H9 (cell line): ENCODE measurements at regions not wholly inside any gene's neighbourhood (a gene's known extent, or its start where the extent isn't known, plus 50 kb on each side); places are given as distances from the start of the nearest gene placed in this dataset.

Experiments used
- DNase-seq: peaks from one replicate; pipeline ENCODE4 v3.0.0-alpha.2; 2017
- H2AFZ ChIP-seq: one replicate; pipeline ENCODE4 v1.6.1; 2013; ENCODE audit warnings: mild to moderate bottlenecking, low read length, control low read depth, moderate library complexity
- H2AK5ac ChIP-seq: 2 replicates; pipeline ENCODE4 v1.6.1; 2013; ENCODE audit warnings: low read length, control low read depth, mixed read lengths; ENCODE audit not compliant: insufficient read length
- H2BK120ac ChIP-seq: one replicate; pipeline ENCODE4 v1.6.1; 2013; ENCODE audit warnings: low read depth, mild to moderate bottlenecking, low read length, control low read depth, inconsistent platforms; ENCODE audit not compliant: poor library complexity, severe bottlenecking
- H2BK12ac ChIP-seq: 2 replicates; pipeline ENCODE4 v1.6.1; 2013; ENCODE audit warnings: low read length, control low read depth, mixed read lengths, low read depth; ENCODE audit not compliant: insufficient read length
- H2BK15ac ChIP-seq: 2 replicates; pipeline ENCODE4 v1.6.1; 2013; ENCODE audit warnings: low read depth, low read length, control low read depth
- H2BK20ac ChIP-seq: one replicate; pipeline ENCODE4 v1.6.1; 2013; ENCODE audit warnings: low read depth, mild to moderate bottlenecking, low read length, control low read depth, inconsistent platforms; ENCODE audit not compliant: poor library complexity, severe bottlenecking
- H2BK5ac ChIP-seq: 2 replicates; pipeline ENCODE4 v1.6.1; 2013; ENCODE audit warnings: low read length, control low read depth, mixed read lengths; ENCODE audit not compliant: insufficient read length
- H3K14ac ChIP-seq: 2 replicates; pipeline ENCODE4 v1.6.1; 2013; ENCODE audit warnings: low read length, control low read depth; ENCODE audit not compliant: insufficient read depth
- H3K18ac ChIP-seq: 2 replicates; pipeline ENCODE4 v1.6.1; 2013; ENCODE audit warnings: low read depth, mild to moderate bottlenecking, mixed read lengths, low read length, control low read depth; ENCODE audit not compliant: insufficient read length
- H3K23ac ChIP-seq: 2 replicates; pipeline ENCODE4 v1.6.1; 2013; ENCODE audit warnings: low read length, control low read depth, mixed read lengths, low read depth; ENCODE audit not compliant: insufficient read length
- H3K23me2 ChIP-seq: 2 replicates; pipeline ENCODE4 v1.6.1; 2013; ENCODE audit warnings: low read depth, mild to moderate bottlenecking, mixed read lengths, low read length, control low read depth; ENCODE audit not compliant: insufficient read length, poor library complexity, severe bottlenecking
- H3K27ac ChIP-seq: 2 replicates; pipeline ENCODE4 v1.5.1; 2013; ENCODE audit warnings: low read length, control low read depth, mixed read lengths, low read depth; ENCODE audit not compliant: insufficient read length
- H3K27me3 ChIP-seq: 2 replicates; pipeline ENCODE4 v1.6.1; 2013; ENCODE audit warnings: low read length, control low read depth, inconsistent platforms; ENCODE audit not compliant: insufficient read depth
- H3K4ac ChIP-seq: 2 replicates; pipeline ENCODE4 v1.6.1; 2013; ENCODE audit warnings: low read depth, mild to moderate bottlenecking, control low read depth, inconsistent platforms, low read length, moderate library complexity
- H3K4me1 ChIP-seq: 2 replicates; pipeline ENCODE4 v1.6.1; 2013; ENCODE audit warnings: low read length, control low read depth, inconsistent platforms; ENCODE audit not compliant: insufficient read depth
- H3K4me2 ChIP-seq: 2 replicates; pipeline ENCODE4 v1.6.1; 2013; ENCODE audit warnings: low read length, control low read depth, mixed read lengths; ENCODE audit not compliant: insufficient read length, insufficient read depth
- H3K56ac ChIP-seq: 2 replicates; pipeline ENCODE4 v1.6.1; 2013; ENCODE audit warnings: low read depth, mild to moderate bottlenecking, mixed read lengths, low read length, control low read depth; ENCODE audit not compliant: insufficient read length
- H3K79me1 ChIP-seq: 2 replicates; pipeline ENCODE4 v1.6.1; 2013; ENCODE audit warnings: low read depth, mild to moderate bottlenecking, moderate library complexity, low read length, control low read depth, inconsistent platforms; ENCODE audit not compliant: insufficient read depth, poor library complexity, severe bottlenecking
- H3K79me2 ChIP-seq: 2 replicates; pipeline ENCODE4 v1.6.1; 2013; ENCODE audit warnings: low read length, control low read depth, inconsistent platforms; ENCODE audit not compliant: insufficient read depth
- H3K9ac ChIP-seq: 2 replicates; pipeline ENCODE4 v1.6.1; 2013; ENCODE audit warnings: low read length, control low read depth, mixed read lengths; ENCODE audit not compliant: insufficient read length; ENCODE audit errors: extremely low read depth
- H3K9me3 ChIP-seq: one replicate; pipeline ENCODE4 v1.6.1; 2013; ENCODE audit warnings: low read depth, low read length, inconsistent platforms; ENCODE audit not compliant: control insufficient read depth
- H3T11ph ChIP-seq: one replicate; pipeline ENCODE4 v1.6.1; 2013; ENCODE audit warnings: mild to moderate bottlenecking, low read length, control low read depth, inconsistent platforms
- H4K20me1 ChIP-seq: one replicate; pipeline ENCODE4 v1.6.1; 2013; ENCODE audit not compliant: control insufficient read depth, insufficient read length, insufficient read depth
- H4K5ac ChIP-seq: 2 replicates; pipeline ENCODE4 v1.6.1; 2013; ENCODE audit warnings: low read depth, mild to moderate bottlenecking, mixed read lengths, low read length, control low read depth; ENCODE audit not compliant: insufficient read length
- H4K8ac ChIP-seq: replicated peaks from 2 replicates; pipeline ENCODE4 v1.6.1; 2013; ENCODE audit warnings: low read length, control low read depth, mixed read lengths, low read depth; ENCODE audit not compliant: insufficient read length
- H4K91ac ChIP-seq: 2 replicates; pipeline ENCODE4 v1.6.1; 2013; ENCODE audit warnings: low read depth, mild to moderate bottlenecking, moderate library complexity, mixed read lengths, low read length, control low read depth; ENCODE audit not compliant: insufficient read length
- H3K27ac Mint-ChIP-seq, 3 experiments: 2 replicates in 2 of 3; 3 replicates in 1 of 3; pipeline ENCODE4 v1.8.0; 2020 to 2021; ENCODE audit warnings: mixed read lengths in 3 of 3, mild to moderate bottlenecking in 1 of 3, moderate library complexity in 1 of 3
- H3K27me3 Mint-ChIP-seq: 2 replicates; pipeline ENCODE4 v1.8.0; 2021; ENCODE audit warnings: low read depth, mild to moderate bottlenecking, moderate library complexity, mixed read lengths
- H3K36me3 Mint-ChIP-seq, 3 experiments: 2 replicates in 2 of 3; 3 replicates in 1 of 3; pipeline ENCODE4 v1.8.0; 2020 to 2021; ENCODE audit warnings: low read depth in 3 of 3, mixed read lengths in 3 of 3; ENCODE audit not compliant: insufficient read depth in 1 of 3
- H3K4me1 Mint-ChIP-seq, 2 experiments: 2 replicates each; pipeline ENCODE4 v1.8.0; 2020; ENCODE audit warnings: mixed read lengths in 2 of 2
- H3K4me3 Mint-ChIP-seq, 2 experiments: 2 replicates in 1 of 2; 3 replicates in 1 of 2; pipeline ENCODE4 v1.8.0; 2020 to 2021; ENCODE audit warnings: mild to moderate bottlenecking in 2 of 2, mixed read lengths in 2 of 2, moderate library complexity in 1 of 2
- H3K9me3 Mint-ChIP-seq, 2 experiments: 2 replicates in 1 of 2; 3 replicates in 1 of 2; pipeline ENCODE4 v1.8.0; 2020; ENCODE audit warnings: mild to moderate bottlenecking in 2 of 2, mixed read lengths in 2 of 2, moderate library complexity in 1 of 2
- CTCF ChIP-seq: fragments of 200-600 bp; sonication (generic); conservative IDR thresholded peaks from 3 replicates; pipeline ENCODE4 v1.8.0; 2021; ENCODE audit warnings: antibody characterized with exemption, mild to moderate bottlenecking
- WGBS: extraction: QIAGEN DNeasy Blood & Tissue Kit; methylation state at CpG from one replicate; pipeline ENCODE4 v1.1.7; 2013; ENCODE audit warnings: missing lambda C conversion rate, low lambda C conversion rate, mixed read lengths; ENCODE audit not compliant: insufficient read length; ENCODE audit errors: extremely low coverage; 5-methylcytosine and 5-hydroxymethylcytosine counted together

GRCh38 chr3:24682141-24682547 is 187.5 kb upstream of the THRB start:
- H3K4me1 ChIP-seq: no peaks in the 10 kb centered on the region
- no peak overlapping the region for H3K23ac ChIP-seq
- no peaks in the 10 kb centered on the region for H3K36me3 Mint-ChIP-seq
- no peak overlapping the region for H3K56ac ChIP-seq
- H3K4me3 Mint-ChIP-seq: no peak overlapping the region
- no CpG with 5 or more reads among the region's 7 CpGs for WGBS
- H3K14ac ChIP-seq: no peak overlapping the region
- H2AFZ ChIP-seq: no peak overlapping the region
- no peak overlapping the region for H4K5ac ChIP-seq
- H2BK20ac ChIP-seq: no peak overlapping the region
- no peak overlapping the region for H2BK5ac ChIP-seq
- no peak for DNase-seq
- H3K23me2 ChIP-seq: no peaks in the 10 kb centered on the region
- no peak overlapping the region for H2BK15ac ChIP-seq
- H3K27ac ChIP-seq: no peak overlapping the region
- no peak overlapping the region for H4K8ac ChIP-seq
- H4K20me1 ChIP-seq: no peaks in the 10 kb centered on the region
- H3K27me3 Mint-ChIP-seq: no peaks in the 10 kb centered on the region
- H3K27me3 ChIP-seq: no peaks in the 10 kb centered on the region
- no peak overlapping the region for H3K9ac ChIP-seq
- no peak overlapping the region for H3K4ac ChIP-seq
- H3K9me3 ChIP-seq: no peaks in the 10 kb centered on the region
- H3K4me2 ChIP-seq: no peak overlapping the region
- H3K79me1 ChIP-seq: no peaks in the 10 kb centered on the region
- no peaks in the 10 kb centered on the region for H3K79me2 ChIP-seq
- H2AK5ac ChIP-seq: no peak overlapping the region
- H3K27ac Mint-ChIP-seq: no peak overlapping the region
- no peak overlapping the region for H3K18ac ChIP-seq
- no peak overlapping the region for H2BK120ac ChIP-seq
- H2BK12ac ChIP-seq: no peak overlapping the region
- H3K9me3 Mint-ChIP-seq: no peaks in the 10 kb centered on the region; a peak in 1 of 5 replicates
- no peak overlapping the region for H4K91ac ChIP-seq
- no peak for TF ChIP-seq CTCF
- H3T11ph ChIP-seq: no peak overlapping the region
- peaks cover 15 to 19% of the 10 kb centered on the region in 2 experiments for H3K4me1 Mint-ChIP-seq
